OCI-LY7 (cell line): ENCODE measurements at regions not wholly inside any gene's neighbourhood (a gene's known extent, or its start where the extent isn't known, plus 50 kb on each side); places are given as distances from the start of the nearest gene placed in this dataset.

Source experiments
- CTCF ChIP-seq: fragments of 200-600 bp; sonication (generic); conservative IDR thresholded peaks from 2 replicates; pipeline ENCODE4 v1.5.1; 2014; ENCODE audit warnings: mild to moderate bottlenecking, antibody characterized with exemption, low read length, moderate library complexity, mixed read lengths
- EZH2phosphoT487 ChIP-seq: fragments of 200-600 bp; sonication (generic); IDR thresholded peaks from 2 replicates; pipeline ENCODE4 v1.6.1; 2018; ENCODE audit warnings: low read depth, borderline replicate concordance, mild to moderate bottlenecking, mixed run types, antibody characterized with exemption, low read length, moderate library complexity, mixed read lengths

- TF ChIP-seq CTCF (no peak), EZH2phosphoT487 (no peak)
Measured at GRCh38 chr7:81577642-81578340, 192.1 kb downstream of the HGF start.
